ENCODE measurements at regions not wholly inside any gene's neighbourhood (a gene's known extent, or its start where the extent isn't known, plus 50 kb on each side); places are given as distances from the start of the nearest gene placed in this dataset.

DNA sequence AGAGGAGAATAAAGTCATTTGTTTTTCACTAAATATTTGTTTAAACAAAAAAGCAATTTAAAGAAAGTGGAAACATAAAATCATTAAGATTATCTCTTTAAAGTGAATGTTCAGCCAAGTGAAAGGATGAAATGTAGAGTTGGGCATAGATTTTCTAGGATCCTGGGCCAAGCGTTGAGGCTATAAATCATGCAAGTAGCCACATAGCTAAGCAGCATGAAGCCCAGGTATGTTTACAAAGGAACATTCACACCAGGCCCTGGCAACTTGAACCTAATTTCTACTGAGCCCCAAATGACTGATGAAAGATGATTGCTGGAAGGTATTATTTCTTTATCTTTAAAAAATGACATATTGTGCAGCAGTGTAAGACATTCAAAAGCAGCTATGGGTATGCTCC lies 461.8 kb downstream of the MAT2B start:
- FAIRE-seq (no peak), DNase-seq (ENCODE audit: insufficient read length, low spot score) (no peak)
- TF ChIP-seq POLR2A (IDR thresholded peaks at IDR 0.05; ENCODE audit: low read depth, low read length): no peak

GRCh38 chr5:163968651-163969050 lies 463.2 kb downstream of the MAT2B start:
- no peak for TF ChIP-seq POLR2A (IDR thresholded peaks at IDR 0.05; ENCODE audit: low read depth, low read length)
- no peak for DNase-seq (ENCODE audit: insufficient read length, low spot score)
- FAIRE-seq: no peak

- no peak for TF ChIP-seq POLR2A (IDR thresholded peaks at IDR 0.05; ENCODE audit: low read depth, low read length)
- DNase-seq (ENCODE audit: insufficient read length, low spot score): no peak
- FAIRE-seq: no peak
Measured at GRCh38 chr5:163976696-163977095, 471.3 kb downstream of the MAT2B start.

GRCh38 chr5:163978897-163979296 lies 473.5 kb downstream of the MAT2B start:
- TF ChIP-seq POLR2A (IDR thresholded peaks at IDR 0.05; ENCODE audit: low read depth, low read length): no peak
- DNase-seq (ENCODE audit: insufficient read length, low spot score): no peak
- FAIRE-seq: no peak

- no peak for TF ChIP-seq POLR2A (IDR thresholded peaks at IDR 0.05; ENCODE audit: low read depth, low read length)
- FAIRE-seq (no peak), DNase-seq (ENCODE audit: insufficient read length, low spot score) (no peak)
Measured at GRCh38 chr5:163988566-163988965, 483.1 kb downstream of the MAT2B start.

DNA sequence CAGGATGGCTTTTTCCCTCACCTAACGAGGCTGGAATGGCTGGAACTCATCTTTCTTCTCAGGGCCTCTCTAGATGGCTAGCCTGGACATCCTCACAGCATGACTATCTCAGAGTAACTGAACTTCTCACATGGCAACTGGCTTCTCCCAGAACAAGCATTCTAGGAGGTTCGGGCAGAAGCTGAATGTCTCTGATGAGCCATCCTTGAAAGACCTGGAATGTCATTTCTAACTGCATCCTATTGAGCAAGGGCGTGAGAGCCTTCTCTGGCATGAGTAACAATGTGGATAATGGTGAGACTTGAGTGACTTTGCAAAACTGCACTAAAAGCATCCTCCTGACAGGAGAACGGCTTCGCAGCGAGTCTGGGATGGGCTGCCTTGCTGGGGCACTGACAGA lies 487.7 kb downstream of the MAT2B start:
- DNase-seq (ENCODE audit: insufficient read length, low spot score) (no peak), FAIRE-seq (no peak)
- TF ChIP-seq POLR2A (IDR thresholded peaks at IDR 0.05; ENCODE audit: low read depth, low read length): no peak

GRCh38 chr5:163995206-163995605 lies 489.8 kb downstream of the MAT2B start:
- TF ChIP-seq POLR2A (IDR thresholded peaks at IDR 0.05; ENCODE audit: low read depth, low read length): no peak
- DNase-seq (ENCODE audit: insufficient read length, low spot score) (no peak), FAIRE-seq (no peak)

- TF ChIP-seq POLR2A (IDR thresholded peaks at IDR 0.05; ENCODE audit: low read depth, low read length): no peak
- DNase-seq (ENCODE audit: insufficient read length, low spot score) (no peak), FAIRE-seq (no peak)
Measured at GRCh38 chr5:163997965-163998364, 492.5 kb downstream of the MAT2B start.

GRCh38 chr5:164000241-164000640 lies 494.8 kb downstream of the MAT2B start:
- DNase-seq (ENCODE audit: insufficient read length, low spot score): no peak
- TF ChIP-seq POLR2A (IDR thresholded peaks at IDR 0.05; ENCODE audit: low read depth, low read length): no peak
- FAIRE-seq: no peak

GRCh38 chr5:164000819-164001218 lies 495.4 kb downstream of the MAT2B start:
- DNase-seq (ENCODE audit: insufficient read length, low spot score) (no peak), FAIRE-seq (no peak)
- no peak for TF ChIP-seq POLR2A (IDR thresholded peaks at IDR 0.05; ENCODE audit: low read depth, low read length)

GRCh38 chr5:164002214-164002613 lies 496.8 kb downstream of the MAT2B start:
- FAIRE-seq (no peak), DNase-seq (ENCODE audit: insufficient read length, low spot score) (no peak)
- no peak for TF ChIP-seq POLR2A (IDR thresholded peaks at IDR 0.05; ENCODE audit: low read depth, low read length)

- FAIRE-seq (no peak), DNase-seq (ENCODE audit: insufficient read length, low spot score) (no peak)
- TF ChIP-seq POLR2A (IDR thresholded peaks at IDR 0.05; ENCODE audit: low read depth, low read length): no peak
Measured at GRCh38 chr5:164002628-164003027, 497.2 kb downstream of the MAT2B start.

DNA sequence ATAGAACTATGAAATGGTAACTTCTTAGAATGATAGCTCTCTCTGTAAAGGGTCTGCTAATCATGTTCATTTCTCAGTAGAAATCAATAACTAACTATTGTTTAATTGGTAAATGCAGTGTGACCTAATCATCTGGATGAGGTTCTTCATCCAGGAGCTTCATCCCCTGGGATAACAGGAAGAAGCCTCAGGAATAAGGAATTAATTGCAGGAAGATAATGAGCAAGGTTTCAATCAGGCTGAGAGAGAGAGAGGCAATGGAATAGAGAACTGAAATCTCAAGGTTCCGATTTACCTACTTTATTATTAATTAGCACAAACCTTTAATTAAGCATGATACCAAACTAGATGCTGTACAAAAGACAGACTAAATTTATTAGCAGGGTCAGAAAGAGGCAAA lies 499.7 kb downstream of the MAT2B start:
- TF ChIP-seq POLR2A (IDR thresholded peaks at IDR 0.05; ENCODE audit: low read depth, low read length): no peak
- DNase-seq (ENCODE audit: insufficient read length, low spot score): no peak
- FAIRE-seq: no peak

DNA sequence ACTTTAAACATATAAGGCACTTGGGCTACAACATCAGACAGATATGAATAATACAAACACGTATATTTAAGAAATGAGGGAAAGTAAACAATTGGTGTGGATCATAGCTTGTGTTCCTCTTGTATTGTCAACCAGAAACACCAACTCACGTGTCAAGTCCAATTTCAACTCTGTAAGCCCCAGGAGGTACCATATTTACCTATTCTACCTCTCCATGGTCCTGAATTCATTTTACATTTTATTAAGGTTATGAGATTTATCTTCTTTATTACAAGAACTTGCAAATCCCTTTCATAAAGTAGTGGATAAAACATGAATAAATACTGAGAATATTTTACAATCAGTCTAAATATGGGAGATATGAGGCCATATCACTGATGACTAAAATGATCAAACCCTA lies 501.6 kb downstream of the MAT2B start:
- FAIRE-seq: no peak
- no peak for TF ChIP-seq POLR2A (IDR thresholded peaks at IDR 0.05; ENCODE audit: low read depth, low read length)
- no peak for DNase-seq (ENCODE audit: insufficient read length, low spot score)

DNA sequence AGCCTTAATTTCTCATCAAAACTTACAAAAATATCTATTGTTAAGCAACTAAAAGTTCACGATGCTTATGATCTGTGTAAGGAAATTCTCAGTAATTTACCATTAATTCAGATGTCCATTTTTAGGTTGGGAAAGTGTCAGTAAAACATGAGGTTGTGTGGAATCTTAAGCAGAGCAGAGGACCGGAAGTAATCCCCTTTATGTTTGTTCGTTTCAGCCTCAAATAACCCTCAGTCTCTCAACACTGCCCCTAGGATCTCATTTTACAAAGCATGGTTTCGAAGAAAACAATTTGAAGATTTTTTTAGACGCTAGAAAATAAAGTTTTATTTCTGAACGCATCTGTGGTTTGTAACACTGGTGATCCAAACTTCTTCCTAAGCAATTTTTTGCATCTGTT lies 504.2 kb downstream of the MAT2B start:
- TF ChIP-seq POLR2A (IDR thresholded peaks at IDR 0.05; ENCODE audit: low read depth, low read length): no peak
- FAIRE-seq: no peak

GRCh38 chr5:164010900-164011299 lies 505.5 kb downstream of the MAT2B start:
- no peak for DNase-seq (ENCODE audit: insufficient read length, low spot score)
- no peak for FAIRE-seq
- TF ChIP-seq POLR2A (IDR thresholded peaks at IDR 0.05; ENCODE audit: low read depth, low read length): no peak

More for the DNA sequence above, 504.2 kb downstream of the MAT2B start:
- no peak for DNase-seq (ENCODE audit: insufficient read length, low spot score)

Data from H54 (cell line).